Ishikawa (cell line): ENCODE measurements at regions not wholly inside any gene's neighbourhood (a gene's known extent, or its start where the extent isn't known, plus 50 kb on each side); places are given as distances from the start of the nearest gene placed in this dataset.

Source experiments
- CEBPB ChIP-seq: IDR thresholded peaks from 2 replicates; pipeline ENCODE4 v1.6.1; 2012
- CREB1 ChIP-seq: IDR thresholded peaks from 2 replicates; pipeline ENCODE4 v1.6.1; 2012; ENCODE audit warnings: low read depth
- MAX ChIP-seq: IDR thresholded peaks from 2 replicates; pipeline ENCODE4 v1.6.1; 2012
- NFIC ChIP-seq: IDR thresholded peaks from 2 replicates; pipeline ENCODE4 v1.6.1; 2012
- RAD21 ChIP-seq: IDR thresholded peaks from 2 replicates; pipeline ENCODE4 v1.6.1; 2012; ENCODE audit warnings: low read depth
- TEAD4 ChIP-seq: IDR thresholded peaks from 2 replicates; pipeline ENCODE4 v1.6.1; 2012
- YY1 ChIP-seq: IDR thresholded peaks from 2 replicates; pipeline ENCODE4 v1.6.1; 2012; ENCODE audit warnings: low read depth
- ZBTB7A ChIP-seq: IDR thresholded peaks from 2 replicates; pipeline ENCODE4 v1.6.1; 2012; ENCODE audit warnings: low read depth

DNA sequence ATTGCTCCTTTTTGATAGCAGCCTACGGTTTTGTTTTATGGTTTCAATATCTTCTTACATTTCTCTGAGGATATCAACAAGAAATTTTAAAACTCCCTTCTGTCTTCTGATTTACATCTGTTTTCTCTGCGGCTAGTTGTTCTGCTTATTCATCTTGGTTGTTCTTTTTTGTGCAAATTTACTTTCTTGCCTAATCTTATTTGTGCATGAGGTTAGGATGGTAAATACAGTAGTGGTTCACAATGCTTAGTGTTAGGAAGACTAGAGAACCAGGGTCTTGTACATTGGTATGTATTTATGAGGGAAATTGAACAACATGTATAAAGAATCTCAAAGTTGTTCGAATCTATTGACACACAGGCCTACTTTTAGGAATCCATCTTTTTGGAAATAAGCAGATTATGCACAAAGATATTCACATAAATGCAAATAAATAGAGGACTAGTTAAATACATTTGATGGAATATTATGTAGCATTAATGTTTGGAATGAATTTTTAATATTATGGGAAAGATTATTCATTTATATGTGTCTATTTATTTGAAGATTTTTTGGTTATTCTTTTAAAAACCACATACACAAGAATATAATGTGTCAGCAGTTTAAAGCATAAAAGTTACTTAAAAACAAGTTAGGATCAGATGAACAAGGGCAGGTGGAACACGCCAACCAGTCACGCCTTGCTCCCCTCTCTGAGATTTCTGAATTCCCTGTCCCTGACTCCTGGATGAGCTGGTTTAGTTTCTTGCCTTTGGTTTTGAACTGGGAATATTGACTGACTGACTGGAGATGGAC is 51.4 kb upstream of the RFC3 start:
- TF ChIP-seq TEAD4 (no peak), NFIC (no peak), CREB1 (no peak), MAX (no peak), YY1 (no peak)

GRCh38 chr13:33767140-33767539 is 50.8 kb upstream of the RFC3 start:
- TF ChIP-seq CEBPB (no peak), TEAD4 (no peak), ZBTB7A (no peak), RAD21 (no peak), YY1 (no peak)
